ENCODE measurements at regions not wholly inside any gene's neighbourhood (a gene's known extent, or its start where the extent isn't known, plus 50 kb on each side); places are given as distances from the start of the nearest gene placed in this dataset.
"Not testable (repeated sequence)": the region's sequence is repeated elsewhere in the genome, so short reads cannot be mapped to it uniquely, and the experiment has no call there.

GRCh38 chr6:106783640-106784566 is 154.5 kb downstream of the QRSL1 start:
- H3K36me3 Mint-ChIP-seq: no peaks in the 10 kb centered on the region
- H3K27ac Mint-ChIP-seq: no peak overlapping the region

GRCh38 chr6:106782536-106783285 is 153.3 kb downstream of the QRSL1 start:
- ChIA-PET POLR2A (no interaction called here), CTCF (no interaction called here)
- H3K36me3 Mint-ChIP-seq: no peaks in the 10 kb centered on the region
- H3K27ac Mint-ChIP-seq: no peak overlapping the region
- no peaks in the 10 kb centered on the region for H3K4me1 Mint-ChIP-seq (ENCODE audit: low read depth)
- no peak for DNase-seq
- peaks cover 12% of the 10 kb centered on the region for H3K27me3 Mint-ChIP-seq
- peaks cover 14% of the 10 kb centered on the region for H3K9me3 Mint-ChIP-seq
- H3K4me3 Mint-ChIP-seq: no peak overlapping the region
- intact Hi-C loops (cut with micrococcal nuclease): no loop called here

More at GRCh38 chr6:106783640-106784566, 154.5 kb downstream of the QRSL1 start:
- no peak overlapping the region for H3K4me3 Mint-ChIP-seq
- POLR2A ChIA-PET: no interaction called here
- peaks cover 14% of the 10 kb centered on the region for H3K9me3 Mint-ChIP-seq
- CTCF ChIA-PET: interaction anchor here (0.5 kb wide), 1 partner anchor 244 kb away, joined by 4 read pairs; the partner anchor contains the start of gene MTRES1
- peaks cover 11% of the 10 kb centered on the region for H3K27me3 Mint-ChIP-seq
- H3K4me1 Mint-ChIP-seq (ENCODE audit: low read depth): no peaks in the 10 kb centered on the region
- intact Hi-C loops (cut with micrococcal nuclease): no loop called here
- DNase-seq: no peak

GRCh38 chr6:106779552-106779951 is 150.2 kb downstream of the QRSL1 start:
- intact Hi-C loops (cut with micrococcal nuclease); H3K4me1 Mint-ChIP-seq (ENCODE audit: low read depth); H3K27ac Mint-ChIP-seq; H3K4me3 Mint-ChIP-seq; CTCF ChIA-PET; DNase-seq; H3K36me3 Mint-ChIP-seq; POLR2A ChIA-PET: not testable (repeated sequence)
- Mint-ChIP-seq H3K9me3 (peaks cover 14% of the 10 kb centered on the region), H3K27me3 (peaks cover 16% of the 10 kb centered on the region)

GRCh38 chr6:106778943-106779342 is 149.6 kb downstream of the QRSL1 start:
- DNase-seq: no peak
- Mint-ChIP-seq H3K27ac (no peak overlapping the region), H3K4me3 (no peak overlapping the region), H3K9me3 (peaks cover 14% of the 10 kb centered on the region), H3K27me3 (peaks cover 17% of the 10 kb centered on the region), H3K4me1 (ENCODE audit: low read depth) (no peaks in the 10 kb centered on the region), H3K36me3 (no peaks in the 10 kb centered on the region)
- ChIA-PET CTCF (no interaction called here), POLR2A (no interaction called here)
- intact Hi-C loops (cut with micrococcal nuclease): no loop called here

GRCh38 chr6:106773996-106774629 is 144.7 kb downstream of the QRSL1 start:
- Mint-ChIP-seq H3K4me3 (no peak overlapping the region), H3K4me1 (ENCODE audit: low read depth) (no peaks in the 10 kb centered on the region), H3K27me3 (peaks cover 10% of the 10 kb centered on the region), H3K27ac (no peak overlapping the region), H3K9me3 (peaks cover 9% of the 10 kb centered on the region), H3K36me3 (no peaks in the 10 kb centered on the region)
- DNase-seq: no peak
- ChIA-PET CTCF (no interaction called here), POLR2A (no interaction called here)
- intact Hi-C loops (cut with micrococcal nuclease): no loop called here

- H3K36me3 Mint-ChIP-seq: no peaks in the 10 kb centered on the region
- no peak for DNase-seq
- intact Hi-C loops (cut with micrococcal nuclease): no loop called here
- H3K27ac Mint-ChIP-seq: no peak overlapping the region
- H3K27me3 Mint-ChIP-seq: peaks cover 11% of the 10 kb centered on the region
- H3K9me3 Mint-ChIP-seq: peaks cover 10% of the 10 kb centered on the region
- POLR2A ChIA-PET: no interaction called here
- no peak overlapping the region for H3K4me3 Mint-ChIP-seq
- CTCF ChIA-PET: no interaction called here
- no peaks in the 10 kb centered on the region for H3K4me1 Mint-ChIP-seq (ENCODE audit: low read depth)
These were observed 144.1 kb downstream of the QRSL1 start for GRCh38 chr6:106773522-106773921.

GRCh38 chr6:106772270-106773142 is 143.1 kb downstream of the QRSL1 start:
- Mint-ChIP-seq H3K4me3 (no peak overlapping the region), H3K36me3 (no peaks in the 10 kb centered on the region), H3K9me3 (peaks cover 10% of the 10 kb centered on the region), H3K27ac (no peak overlapping the region), H3K4me1 (ENCODE audit: low read depth) (no peaks in the 10 kb centered on the region), H3K27me3 (peaks cover 9% of the 10 kb centered on the region)
- POLR2A ChIA-PET: no interaction called here
- intact Hi-C loops (cut with micrococcal nuclease): no loop called here
- CTCF ChIA-PET: no interaction called here
- DNase-seq: no peak

- no peak for DNase-seq
- ChIA-PET CTCF (no interaction called here), POLR2A (no interaction called here)
- intact Hi-C loops (cut with micrococcal nuclease): no loop called here
- H3K4me3 Mint-ChIP-seq: no peak overlapping the region
- no peaks in the 10 kb centered on the region for H3K4me1 Mint-ChIP-seq (ENCODE audit: low read depth)
- H3K36me3 Mint-ChIP-seq: no peaks in the 10 kb centered on the region
- peaks cover 9% of the 10 kb centered on the region for H3K27me3 Mint-ChIP-seq
- peaks cover 10% of the 10 kb centered on the region for H3K9me3 Mint-ChIP-seq
- no peak overlapping the region for H3K27ac Mint-ChIP-seq
These were observed 142.4 kb downstream of the QRSL1 start for GRCh38 chr6:106771822-106772221.

GRCh38 chr6:106770663-106771062 is 141.3 kb downstream of the QRSL1 start:
- Mint-ChIP-seq H3K27me3 (peaks cover 9% of the 10 kb centered on the region), H3K27ac (no peak overlapping the region), H3K4me3 (no peak overlapping the region), H3K36me3 (no peaks in the 10 kb centered on the region), H3K9me3 (peaks cover 10% of the 10 kb centered on the region), H3K4me1 (ENCODE audit: low read depth) (no peaks in the 10 kb centered on the region)
- POLR2A ChIA-PET: no interaction called here
- CTCF ChIA-PET: no interaction called here
- intact Hi-C loops (cut with micrococcal nuclease): no loop called here
- no peak for DNase-seq

- CTCF ChIA-PET: no interaction called here
- intact Hi-C loops (cut with micrococcal nuclease): no loop called here
- H3K9me3 Mint-ChIP-seq: peaks cover 10% of the 10 kb centered on the region
These were observed 140.7 kb downstream of the QRSL1 start for GRCh38 chr6:106770081-106770480.

GRCh38 chr6:106767271-106767670 is 137.9 kb downstream of the QRSL1 start:
- H3K4me3 Mint-ChIP-seq: no peak overlapping the region
- intact Hi-C loops (cut with micrococcal nuclease): no loop called here
- H3K27me3 Mint-ChIP-seq: peaks cover 4% of the 10 kb centered on the region
- H3K27ac Mint-ChIP-seq: no peak overlapping the region
- H3K9me3 Mint-ChIP-seq: peaks cover 10% of the 10 kb centered on the region
- no peak for DNase-seq
- ChIA-PET CTCF (no interaction called here), POLR2A (no interaction called here)
- no peaks in the 10 kb centered on the region for H3K36me3 Mint-ChIP-seq
- H3K4me1 Mint-ChIP-seq (ENCODE audit: low read depth): no peaks in the 10 kb centered on the region

More at GRCh38 chr6:106770081-106770480, 140.7 kb downstream of the QRSL1 start:
- H3K4me1 Mint-ChIP-seq (ENCODE audit: low read depth): no peaks in the 10 kb centered on the region
- no peak overlapping the region for H3K27ac Mint-ChIP-seq
- no peak overlapping the region for H3K4me3 Mint-ChIP-seq
- no peaks in the 10 kb centered on the region for H3K36me3 Mint-ChIP-seq
- POLR2A ChIA-PET: no interaction called here
- DNase-seq: no peak
- H3K27me3 Mint-ChIP-seq: peaks cover 7% of the 10 kb centered on the region

- Mint-ChIP-seq H3K36me3 (no peaks in the 10 kb centered on the region), H3K9me3 (peaks cover 10% of the 10 kb centered on the region), H3K4me1 (ENCODE audit: low read depth) (no peaks in the 10 kb centered on the region), H3K27ac (no peak overlapping the region), H3K4me3 (no peak overlapping the region), H3K27me3 (peaks cover 4% of the 10 kb centered on the region)
- ChIA-PET POLR2A (no interaction called here), CTCF (no interaction called here)
- intact Hi-C loops (cut with micrococcal nuclease): no loop called here
- no peak for DNase-seq
These were observed 136.8 kb downstream of the QRSL1 start for GRCh38 chr6:106766201-106766600.

Data from activated CD4-positive, alpha-beta memory T cell treated with anti-CD3 and anti-CD28 coated beads for 36 hours (primary cell).